Mammary epithelial cell (primary cell): ENCODE measurements at regions not wholly inside any gene's neighbourhood (a gene's known extent, or its start where the extent isn't known, plus 50 kb on each side); places are given as distances from the start of the nearest gene placed in this dataset.

Experiments
- EZH2 ChIP-seq: IDR thresholded peaks from 2 replicates; pipeline ENCODE4 v1.6.1; 2012; ENCODE audit warnings: low read length, inconsistent platforms, borderline replicate concordance
- TF ChIP-seq, protein P1 (sequence below), 2 donors: IDR thresholded peaks in 1 of 2; conservative IDR thresholded peaks in 1 of 2; 2 replicates each; pipeline ENCODE4 v1.5.1; 2011 to 2012; ENCODE audit warnings: inconsistent platforms in 2 of 2, low read length in 2 of 2, mild to moderate bottlenecking in 2 of 2, control low read depth in 1 of 2, low read depth in 1 of 2; ENCODE audit not compliant: insufficient read depth in 1 of 2; ENCODE audit errors: extremely low read depth in 1 of 2

DNA sequence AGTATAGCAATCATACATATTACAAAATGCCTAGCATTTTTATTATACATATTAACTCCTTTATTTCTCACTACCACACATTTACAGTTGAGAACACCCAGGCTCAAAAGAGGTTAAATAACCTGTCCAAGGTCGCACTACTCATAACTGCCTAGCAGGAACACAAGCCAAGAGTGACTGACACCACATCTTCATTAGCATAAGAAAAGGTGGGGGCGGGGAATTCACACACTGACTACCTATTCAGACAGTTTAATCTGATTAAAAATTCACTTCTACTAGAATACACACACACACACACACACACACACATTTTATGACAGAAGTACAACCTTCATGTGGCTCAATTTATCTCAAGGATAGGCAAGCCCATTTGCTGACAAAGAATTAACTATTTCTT is 77.8 kb upstream of the CACHD1 start:
- TF ChIP-seq, protein P1, sequence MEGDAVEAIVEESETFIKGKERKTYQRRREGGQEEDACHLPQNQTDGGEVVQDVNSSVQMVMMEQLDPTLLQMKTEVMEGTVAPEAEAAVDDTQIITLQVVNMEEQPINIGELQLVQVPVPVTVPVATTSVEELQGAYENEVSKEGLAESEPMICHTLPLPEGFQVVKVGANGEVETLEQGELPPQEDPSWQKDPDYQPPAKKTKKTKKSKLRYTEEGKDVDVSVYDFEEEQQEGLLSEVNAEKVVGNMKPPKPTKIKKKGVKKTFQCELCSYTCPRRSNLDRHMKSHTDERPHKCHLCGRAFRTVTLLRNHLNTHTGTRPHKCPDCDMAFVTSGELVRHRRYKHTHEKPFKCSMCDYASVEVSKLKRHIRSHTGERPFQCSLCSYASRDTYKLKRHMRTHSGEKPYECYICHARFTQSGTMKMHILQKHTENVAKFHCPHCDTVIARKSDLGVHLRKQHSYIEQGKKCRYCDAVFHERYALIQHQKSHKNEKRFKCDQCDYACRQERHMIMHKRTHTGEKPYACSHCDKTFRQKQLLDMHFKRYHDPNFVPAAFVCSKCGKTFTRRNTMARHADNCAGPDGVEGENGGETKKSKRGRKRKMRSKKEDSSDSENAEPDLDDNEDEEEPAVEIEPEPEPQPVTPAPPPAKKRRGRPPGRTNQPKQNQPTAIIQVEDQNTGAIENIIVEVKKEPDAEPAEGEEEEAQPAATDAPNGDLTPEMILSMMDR (conservative IDR thresholded peaks at IDR 0.05 in 1 of 2, IDR thresholded peaks at IDR 0.05 in 1 of 2; ENCODE audit: extremely low read depth in 1 of 2, insufficient read depth in 1 of 2, low read depth in 1 of 2, low read length in 2 of 2): no peak
- TF ChIP-seq EZH2: no peak
